ENCODE measurements at regions not wholly inside any gene's neighbourhood (a gene's known extent, or its start where the extent isn't known, plus 50 kb on each side); places are given as distances from the start of the nearest gene placed in this dataset.
"Not testable (repeated sequence)": the region's sequence is repeated elsewhere in the genome, so short reads cannot be mapped to it uniquely, and the experiment has no call there.

GRCh38 chr5:1601565-1601964 is 77.8 kb upstream of the LPCAT1 start:
- FAIRE-seq; DNase-seq (ENCODE audit: insufficient read length, low spot score): not testable (repeated sequence)

- FAIRE-seq = peak; percentile 40
- not testable (repeated sequence) for DNase-seq (ENCODE audit: insufficient read length, low spot score)
These were observed 75.4 kb upstream of the LPCAT1 start for GRCh38 chr5:1598950-1599737.

- FAIRE-seq; DNase-seq (ENCODE audit: insufficient read length, low spot score): not testable (repeated sequence)
These were observed 73.3 kb upstream of the LPCAT1 start for GRCh38 chr5:1597093-1597473.

- not testable (repeated sequence) for FAIRE-seq; DNase-seq (ENCODE audit: insufficient read length, low spot score)
These were observed 72.8 kb upstream of the LPCAT1 start for GRCh38 chr5:1596462-1597092.

GRCh38 chr5:1594357-1595106 is 70.8 kb upstream of the LPCAT1 start:
- FAIRE-seq (no peak), DNase-seq (ENCODE audit: insufficient read length, low spot score) (peak; percentile 87)

- DNase-seq (ENCODE audit: insufficient read length, low spot score) (peak; percentile 7), FAIRE-seq (no peak)
These were observed 70.2 kb upstream of the LPCAT1 start for GRCh38 chr5:1593903-1594356.

- DNase-seq (ENCODE audit: insufficient read length, low spot score) = not testable (repeated sequence)
These were observed 64.4 kb upstream of the LPCAT1 start for GRCh38 chr5:1588071-1588694.

GRCh38 chr5:1583081-1583875 is 59.5 kb upstream of the LPCAT1 start:
- not testable (repeated sequence) for DNase-seq (ENCODE audit: insufficient read length, low spot score); FAIRE-seq

More at GRCh38 chr5:1588071-1588694, 64.4 kb upstream of the LPCAT1 start:
- not testable (repeated sequence) for FAIRE-seq

GRCh38 chr5:1579389-1579788 is 55.6 kb upstream of the LPCAT1 start:
- not testable (repeated sequence) for FAIRE-seq

GRCh38 chr5:1576851-1577250 is 53.1 kb upstream of the LPCAT1 start:
- not testable (repeated sequence) for DNase-seq (ENCODE audit: insufficient read length, low spot score); FAIRE-seq

More at GRCh38 chr5:1579389-1579788, 55.6 kb upstream of the LPCAT1 start:
- not testable (repeated sequence) for DNase-seq (ENCODE audit: insufficient read length, low spot score)

- not testable (repeated sequence) for FAIRE-seq; DNase-seq (ENCODE audit: insufficient read length, low spot score)
These were observed 52.4 kb upstream of the LPCAT1 start for GRCh38 chr5:1575991-1576714.

- DNase-seq (ENCODE audit: insufficient read length, low spot score); FAIRE-seq: not testable (repeated sequence)
These were observed 51.7 kb upstream of the LPCAT1 start for GRCh38 chr5:1575491-1575890.

- not testable (repeated sequence) for FAIRE-seq; DNase-seq (ENCODE audit: insufficient read length, low spot score)
These were observed 50.2 kb upstream of the LPCAT1 start for GRCh38 chr5:1574023-1574318.

GRCh38 chr5:1573217-1574022 is 49.7 kb upstream of the LPCAT1 start:
- not testable (repeated sequence) for FAIRE-seq; DNase-seq (ENCODE audit: insufficient read length, low spot score)
